NCI-H2081 (cell line): ENCODE measurements at regions not wholly inside any gene's neighbourhood (a gene's known extent, or its start where the extent isn't known, plus 50 kb on each side); places are given as distances from the start of the nearest gene placed in this dataset.
"Not testable (repeated sequence)": the region's sequence is repeated elsewhere in the genome, so short reads cannot be mapped to it uniquely, and the experiment has no call there.

Source experiments
- DNase-seq, 2 experiments: peaks; one replicate each; lab custom pipeline; 2025; lab: John Stamatoyannopoulos, UW

- DNase-seq, result no peak
Observed at GRCh38 chr10:7027237-7027912, 383.5 kb downstream of the SFMBT2 start.

GRCh38 chr10:7026818-7027217 is 384.0 kb downstream of the SFMBT2 start:
- no peak for DNase-seq

GRCh38 chr10:7025296-7025695 is 385.5 kb downstream of the SFMBT2 start:
- no peak for DNase-seq

GRCh38 chr10:7015457-7015856 is 395.4 kb downstream of the SFMBT2 start:
- DNase-seq, result no peak

- DNase-seq, result no peak
Observed at GRCh38 chr10:7014721-7015120, 396.1 kb downstream of the SFMBT2 start.

GRCh38 chr10:7011994-7012393 is 398.8 kb downstream of the SFMBT2 start:
- DNase-seq, result no peak

- no peak for DNase-seq
Observed at GRCh38 chr10:7008645-7009044, 402.2 kb downstream of the SFMBT2 start.

GRCh38 chr10:7007600-7008190 is 403.1 kb downstream of the SFMBT2 start:
- no peak for DNase-seq

- DNase-seq, result no peak
Observed at GRCh38 chr10:7006566-7006965, 404.3 kb downstream of the SFMBT2 start.

GRCh38 chr10:7003831-7004395 is 406.9 kb downstream of the SFMBT2 start:
- no peak for DNase-seq

- DNase-seq, result no peak
Observed at GRCh38 chr10:7000061-7000460, 410.8 kb downstream of the SFMBT2 start.

- DNase-seq, result no peak
Observed at GRCh38 chr10:6999232-6999925, 411.5 kb downstream of the SFMBT2 start.

- DNase-seq, result no peak
Observed at GRCh38 chr10:6997509-6997908, 413.3 kb downstream of the SFMBT2 start.

GRCh38 chr10:6996431-6996830 is 414.4 kb downstream of the SFMBT2 start:
- no peak for DNase-seq

- no peak for DNase-seq
Observed at GRCh38 chr10:6995831-6996230, 415.0 kb downstream of the SFMBT2 start.

GRCh38 chr10:6995341-6995740 is 415.3 kb upstream of the PRKCQ start:
- no peak for DNase-seq

GRCh38 chr10:6990891-6991290 is 410.8 kb upstream of the PRKCQ start:
- DNase-seq, result no peak

GRCh38 chr10:6988654-6989053 is 408.6 kb upstream of the PRKCQ start:
- no peak for DNase-seq

GRCh38 chr10:6987536-6987945 is 407.5 kb upstream of the PRKCQ start:
- no peak for DNase-seq

GRCh38 chr10:6986927-6987326 is 406.9 kb upstream of the PRKCQ start:
- no peak for DNase-seq

- no peak for DNase-seq
Observed at GRCh38 chr10:6985644-6986043, 405.6 kb upstream of the PRKCQ start.

- DNase-seq, result no peak
Observed at GRCh38 chr10:6984971-6985370, 404.9 kb upstream of the PRKCQ start.

GRCh38 chr10:6984016-6984415 is 403.9 kb upstream of the PRKCQ start:
- DNase-seq, result not testable (repeated sequence)
